Endothelial cell of umbilical vein (primary cell): ENCODE measurements at regions not wholly inside any gene's neighbourhood (a gene's known extent, or its start where the extent isn't known, plus 50 kb on each side); places are given as distances from the start of the nearest gene placed in this dataset.

Experiments
- BruUV-seq: library from RNA; stranded (reverse); fragments of 400-500 nt; replicated peaks from 2 replicates; lab custom pipeline; 2021; lab: Mats Ljungman, UMichigan
- CTCF ChIA-PET: fragments of 300-600, 350-600 bp; sonication (Branson Sonifier 250); formaldehyde crosslinking; loops from one replicate; lab custom pipeline; 2021; ENCODE audit warnings: antibody characterized with exemption, inconsistent platforms; lab: Charles Lee
- POLR2A ChIA-PET: fragments of 300-600, 350-600 bp; sonication (Branson Sonifier 250); formaldehyde crosslinking; loops from one replicate; lab custom pipeline; 2021; ENCODE audit warnings: antibody characterized with exemption, inconsistent platforms; lab: Charles Lee
- DNase-seq: peaks from one replicate; pipeline ENCODE4 v3.0.0-alpha.2; 2011; ENCODE audit warnings: low read depth, low spot score
- FAIRE-seq: peaks from 2 replicates; lab custom pipeline; 2011; peaks lifted over from hg19 to GRCh38; lab: Jason Lieb, UNC
- H2AFZ ChIP-seq: 2 replicates; pipeline ENCODE4 v1.6.0; 2012; ENCODE audit warnings: low read depth, low read length, control low read depth, inconsistent platforms
- H3K27ac ChIP-seq: 2 replicates; pipeline ENCODE4 v1.5.1; 2011; ENCODE audit warnings: low read depth, mild to moderate bottlenecking, control low read depth, low read length, moderate library complexity; ENCODE audit not compliant: insufficient read depth
- H3K27me3 ChIP-seq, 2 experiments: 2 replicates each; pipeline versions ENCODE4 v1.6.0 to v1.6.1; 2011; ENCODE audit warnings: low read length in 2 of 2, mixed read lengths in 1 of 2; ENCODE audit not compliant: control insufficient read depth in 2 of 2, insufficient read depth in 2 of 2
- H3K36me3 ChIP-seq, 2 experiments: 2 replicates in 1 of 2; 3 replicates in 1 of 2; pipeline ENCODE4 v1.5.1; 2011; ENCODE audit warnings: low read length in 2 of 2, mild to moderate bottlenecking in 1 of 2, moderate library complexity in 1 of 2; ENCODE audit not compliant: control insufficient read depth in 2 of 2, insufficient read depth in 2 of 2; ENCODE audit errors: extremely low read depth in 1 of 2
- H3K4me1 ChIP-seq: 3 replicates; pipeline ENCODE4 v1.5.1; 2011; ENCODE audit warnings: mild to moderate bottlenecking, low read length; ENCODE audit not compliant: control insufficient read depth, insufficient read depth; ENCODE audit errors: extremely low read depth
- H3K4me2 ChIP-seq: 2 replicates; pipeline ENCODE4 v1.6.1; 2011; ENCODE audit warnings: low read length, control low read depth, mixed read lengths; ENCODE audit not compliant: insufficient read depth
- H3K4me3 ChIP-seq, 3 experiments: fragments of 200-600 bp in 1 of 3; sonication (generic), shearing (Covaris generic) in 1 of 3; replicated peaks in 1 of 3; 2 replicates each; pipeline ENCODE4 v1.5.1; 2011 to 2016; ENCODE audit warnings: control low read depth in 3 of 3, low read length in 3 of 3, mild to moderate bottlenecking in 2 of 3, inconsistent platforms in 1 of 3, low read depth in 1 of 3, moderate library complexity in 1 of 3; ENCODE audit not compliant: insufficient read depth in 1 of 3
- H3K79me2 ChIP-seq: 2 replicates; pipeline ENCODE4 v1.6.0; 2012; ENCODE audit warnings: low read length, inconsistent platforms; ENCODE audit not compliant: control insufficient read depth, insufficient read depth
- H3K9ac ChIP-seq: replicated peaks from 2 replicates; pipeline ENCODE3; 2011; ENCODE audit warnings: low read length, control low read depth; ENCODE audit not compliant: insufficient read depth; ENCODE audit errors: extremely low read depth
- H3K9me1 ChIP-seq: replicated peaks from 3 replicates; pipeline ENCODE4 v1.6.0; 2011; ENCODE audit warnings: mild to moderate bottlenecking, low read length; ENCODE audit not compliant: control insufficient read depth, insufficient read depth; ENCODE audit errors: extremely low read depth
- H3K9me3 ChIP-seq: replicated peaks from 2 replicates; pipeline ENCODE4 v1.5.1; 2012; ENCODE audit warnings: low read length, inconsistent platforms; ENCODE audit not compliant: control insufficient read depth, insufficient read depth
- H4K20me1 ChIP-seq: replicated peaks from 2 replicates; pipeline ENCODE3; 2011; ENCODE audit warnings: mild to moderate bottlenecking, low read length; ENCODE audit not compliant: control insufficient read depth, insufficient read depth; ENCODE audit errors: extremely low read depth
- EZH2 ChIP-seq: IDR thresholded peaks from 2 replicates; pipeline ENCODE4 v1.6.1; 2012; ENCODE audit warnings: borderline replicate concordance, low read depth, mild to moderate bottlenecking, moderate library complexity, low read length, inconsistent platforms; ENCODE audit not compliant: severe bottlenecking
- FOS ChIP-seq: IDR thresholded peaks from 2 replicates; pipeline ENCODE4 v1.6.1; 2011; ENCODE audit warnings: mild to moderate bottlenecking, low read length, moderate library complexity, borderline replicate concordance; ENCODE audit not compliant: insufficient read depth
- GATA2 ChIP-seq: IDR thresholded peaks from 2 replicates; pipeline ENCODE4 v1.7.0; 2011; ENCODE audit warnings: low read depth, mild to moderate bottlenecking, moderate library complexity, mixed read lengths, low read length; ENCODE audit not compliant: insufficient read length, insufficient read depth
- JUN ChIP-seq: IDR thresholded peaks from 2 replicates; pipeline ENCODE4 v1.6.1; 2011; ENCODE audit warnings: borderline replicate concordance, low read depth; ENCODE audit not compliant: insufficient read length, insufficient read depth
- MYC ChIP-seq: IDR thresholded peaks from one replicate; pipeline ENCODE4 v1.6.1; 2011; ENCODE audit warnings: mild to moderate bottlenecking, low read depth, low read length
- POLR2A ChIP-seq: IDR thresholded peaks from 2 replicates; pipeline ENCODE4 v1.6.1; 2012; ENCODE audit warnings: low read depth, mild to moderate bottlenecking, control low read depth, low read length
- POLR2AphosphoS5 ChIP-seq: IDR thresholded peaks from 2 replicates; pipeline ENCODE4 v1.6.1; 2012; ENCODE audit warnings: low read depth, mild to moderate bottlenecking, control low read depth, low read length, moderate library complexity; ENCODE audit not compliant: insufficient read depth
- dilution Hi-C: fragments of 300-500 bp; cut with MboI; formaldehyde crosslinking; loops from one replicate; pipeline ENCODE4 v1.15.0; 2019; ENCODE audit warnings: low sequenced_read_pairs; ENCODE audit not compliant: extremely low pct_ligation_motif_present
- intact Hi-C: fragments of 100-400 bp; cut with micrococcal nuclease; formaldehyde crosslinking; loops from one replicate; pipeline ENCODE4 v1.10.0; 2022
- TF ChIP-seq, protein P1 (sequence below): IDR thresholded peaks from 2 replicates; pipeline ENCODE4 v1.6.1; 2011; ENCODE audit not compliant: insufficient read depth, insufficient read length
- TF ChIP-seq, protein P2 (sequence below), 2 donors: IDR thresholded peaks; 1 replicate in 1 of 2; 2 replicates in 1 of 2; pipeline ENCODE4 v1.5.1; 2011; ENCODE audit warnings: low read length in 2 of 2, mild to moderate bottlenecking in 2 of 2, moderate library complexity in 2 of 2, control low read depth in 1 of 2, inconsistent platforms in 1 of 2, low read depth in 1 of 2; ENCODE audit not compliant: insufficient read depth in 1 of 2; ENCODE audit errors: extremely low read depth in 1 of 2

DNA sequence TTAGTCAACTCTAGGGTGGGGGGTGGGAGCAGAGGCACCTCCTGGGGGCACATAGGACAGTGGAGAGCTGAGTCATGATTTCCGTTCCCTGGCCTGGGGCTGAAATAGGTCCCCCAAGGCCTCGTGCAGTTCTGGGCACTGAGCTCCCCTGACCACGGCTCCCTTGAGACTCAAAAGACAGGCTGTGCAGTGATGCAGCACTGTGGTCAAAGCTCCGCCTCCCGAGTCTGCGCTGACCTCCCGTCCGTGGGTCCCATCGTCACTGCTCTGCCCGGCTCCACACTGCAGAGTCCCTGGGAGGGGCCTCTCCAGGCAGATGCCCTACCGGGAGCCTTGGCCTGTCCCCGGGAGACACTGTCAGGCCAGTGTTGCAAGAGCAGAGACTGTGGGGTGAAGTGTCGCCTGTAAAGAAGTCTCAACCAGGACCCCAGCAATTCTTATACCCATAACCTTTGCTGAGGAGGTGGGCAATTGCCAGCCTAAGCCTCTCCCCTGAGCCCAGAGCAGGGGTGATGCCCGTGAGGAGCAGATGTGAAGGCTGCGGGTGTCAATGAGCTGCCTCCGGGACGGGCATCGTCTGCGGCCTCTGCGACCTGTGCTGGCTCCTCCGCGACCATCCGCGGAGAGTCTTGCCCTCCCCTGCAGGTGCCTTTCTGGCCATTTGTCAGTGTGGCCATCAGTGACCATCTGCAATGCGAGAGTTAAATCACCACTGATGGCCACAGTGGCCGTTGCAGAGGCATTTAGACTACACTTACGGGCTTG, 877.3 kb downstream of the BRD1 start:
- no peaks in the 10 kb centered on the region for H3K4me1 ChIP-seq
- no peak overlapping the region for H2AFZ ChIP-seq
- no peak overlapping the region for H3K4me3 ChIP-seq
- intact Hi-C loops = no loop called here
- no peak overlapping the region for H3K4me2 ChIP-seq
- no peaks in the 10 kb centered on the region for H3K9me1 ChIP-seq
- H3K27me3 ChIP-seq = no peaks in the 10 kb centered on the region
- ChIA-PET POLR2A (no interaction called here), CTCF (no interaction called here)
- no peak for FAIRE-seq
- H3K9ac ChIP-seq = no peak overlapping the region
- H4K20me1 ChIP-seq = no peaks in the 10 kb centered on the region
- H3K27ac ChIP-seq = no peak overlapping the region
- no TSS peak for BruUV-seq
- DNase-seq = no peak
- H3K79me2 ChIP-seq = no peaks in the 10 kb centered on the region
- dilution Hi-C loops = no loop called here
- peaks cover 12% of the 10 kb centered on the region for H3K9me3 ChIP-seq
- TF ChIP-seq, protein P1, sequence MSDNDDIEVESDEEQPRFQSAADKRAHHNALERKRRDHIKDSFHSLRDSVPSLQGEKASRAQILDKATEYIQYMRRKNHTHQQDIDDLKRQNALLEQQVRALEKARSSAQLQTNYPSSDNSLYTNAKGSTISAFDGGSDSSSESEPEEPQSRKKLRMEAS = no peak
- TF ChIP-seq POLR2A (no peak), MYC (no peak), EZH2 (no peak), GATA2 (no peak), FOS (no peak)
- no peaks in the 10 kb centered on the region for H3K36me3 ChIP-seq

DNA sequence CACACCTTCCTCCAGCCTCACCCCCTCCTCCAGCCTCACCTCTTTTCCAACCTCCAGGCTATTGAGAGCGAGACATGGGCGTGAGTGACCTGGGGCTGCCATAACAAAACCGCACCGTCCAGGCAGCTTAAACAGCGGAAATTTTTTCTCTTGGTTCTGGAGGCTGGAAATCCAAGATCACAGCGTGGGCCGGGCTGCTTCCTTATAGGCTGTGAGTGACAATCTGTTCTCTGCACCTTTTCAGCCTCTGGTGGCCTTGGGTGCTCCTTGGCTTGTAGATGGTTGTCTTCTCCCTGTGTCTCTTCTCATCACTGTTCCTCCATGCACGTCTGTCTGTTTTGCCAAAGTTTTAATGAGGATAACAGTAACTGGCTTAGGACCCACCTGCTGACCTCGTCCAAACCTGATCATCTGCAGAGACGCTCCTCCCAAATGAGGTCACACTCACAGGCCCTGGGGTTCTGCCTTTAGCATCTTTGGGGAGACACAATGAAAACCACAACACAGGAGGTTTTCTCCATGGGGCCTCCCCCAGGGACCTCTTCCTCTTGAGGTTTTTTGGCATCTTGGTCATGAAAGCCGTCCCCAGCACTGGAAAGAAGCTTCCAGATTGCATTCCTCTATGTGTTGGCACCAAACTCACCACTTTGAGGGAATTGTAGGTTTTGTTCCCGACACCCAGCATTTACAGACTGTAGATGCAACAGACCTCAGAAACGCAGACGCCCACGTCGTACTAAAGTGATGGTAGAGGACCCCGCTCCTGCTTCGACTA, 878.1 kb downstream of the BRD1 start:
- FAIRE-seq (no peak), DNase-seq (no peak)
- Histone ChIP-seq H3K79me2 (no peaks in the 10 kb centered on the region), H3K9ac (no peak overlapping the region), H3K4me1 (no peaks in the 10 kb centered on the region), H4K20me1 (no peaks in the 10 kb centered on the region), H3K9me3 (peaks cover 14% of the 10 kb centered on the region), H3K4me3 (no peak overlapping the region), H3K36me3 (no peaks in the 10 kb centered on the region), H3K9me1 (no peaks in the 10 kb centered on the region), H2AFZ (no peak overlapping the region), H3K4me2 (no peak overlapping the region), H3K27me3 (no peaks in the 10 kb centered on the region), H3K27ac (no peak overlapping the region)
- TF ChIP-seq EZH2 = no peak
- TF ChIP-seq, protein P1 = no peak
- TF ChIP-seq GATA2 = no peak
- no peak for TF ChIP-seq POLR2AphosphoS5
- TF ChIP-seq MYC = no peak
- TF ChIP-seq, protein P2, sequence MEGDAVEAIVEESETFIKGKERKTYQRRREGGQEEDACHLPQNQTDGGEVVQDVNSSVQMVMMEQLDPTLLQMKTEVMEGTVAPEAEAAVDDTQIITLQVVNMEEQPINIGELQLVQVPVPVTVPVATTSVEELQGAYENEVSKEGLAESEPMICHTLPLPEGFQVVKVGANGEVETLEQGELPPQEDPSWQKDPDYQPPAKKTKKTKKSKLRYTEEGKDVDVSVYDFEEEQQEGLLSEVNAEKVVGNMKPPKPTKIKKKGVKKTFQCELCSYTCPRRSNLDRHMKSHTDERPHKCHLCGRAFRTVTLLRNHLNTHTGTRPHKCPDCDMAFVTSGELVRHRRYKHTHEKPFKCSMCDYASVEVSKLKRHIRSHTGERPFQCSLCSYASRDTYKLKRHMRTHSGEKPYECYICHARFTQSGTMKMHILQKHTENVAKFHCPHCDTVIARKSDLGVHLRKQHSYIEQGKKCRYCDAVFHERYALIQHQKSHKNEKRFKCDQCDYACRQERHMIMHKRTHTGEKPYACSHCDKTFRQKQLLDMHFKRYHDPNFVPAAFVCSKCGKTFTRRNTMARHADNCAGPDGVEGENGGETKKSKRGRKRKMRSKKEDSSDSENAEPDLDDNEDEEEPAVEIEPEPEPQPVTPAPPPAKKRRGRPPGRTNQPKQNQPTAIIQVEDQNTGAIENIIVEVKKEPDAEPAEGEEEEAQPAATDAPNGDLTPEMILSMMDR (IDR thresholded peaks at IDR 0.05; ENCODE audit: extremely low read depth in 1 of 2, insufficient read depth in 1 of 2, low read depth in 1 of 2, low read length in 2 of 2) = no peak
- no peak for TF ChIP-seq JUN
- TF ChIP-seq POLR2A = no peak
- TF ChIP-seq FOS = no peak
- ChIA-PET CTCF (no interaction called here), POLR2A (no interaction called here)
- intact Hi-C loops = no loop called here
- no TSS peak for BruUV-seq
- dilution Hi-C loops = no loop called here
